ENCODE measurements at regions not wholly inside any gene's neighbourhood (a gene's known extent, or its start where the extent isn't known, plus 50 kb on each side); places are given as distances from the start of the nearest gene placed in this dataset.

DNA sequence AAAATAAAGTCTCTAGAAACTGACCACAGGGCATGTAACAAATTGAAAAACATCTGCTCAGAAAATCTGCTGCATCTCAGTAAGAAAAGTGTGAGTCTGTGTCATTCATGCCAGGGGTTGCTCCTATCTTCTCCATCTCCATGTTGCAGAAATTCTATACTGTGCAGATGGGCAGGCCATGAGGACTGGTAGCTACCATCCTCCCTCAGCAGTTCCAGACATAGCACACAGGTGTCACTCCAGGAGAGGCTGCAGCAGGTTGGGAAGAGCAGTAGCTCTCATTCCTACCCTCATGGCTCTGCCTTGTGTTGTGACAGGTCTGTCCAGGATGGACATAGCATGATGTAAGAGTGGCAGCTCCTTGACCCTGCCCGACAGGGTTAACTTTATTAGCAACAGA lies 173.4 kb downstream of the NDUFS4 start:
- DNase-seq (ENCODE audit: low read depth, low spot score) (no peak), FAIRE-seq (no peak)
- BruUV-seq (replicated peaks) = no TSS peak
- CTCF ChIA-PET = no interaction called here
- dilution Hi-C loops (cut with MboI; ENCODE audit: extremely low pct_ligation_motif_present, low sequenced_read_pairs) = no loop called here
- Histone ChIP-seq H3K9ac (replicated peaks; ENCODE audit: extremely low read depth, insufficient read depth, low read length) (no peak overlapping the region), H3K79me2 (ENCODE audit: control insufficient read depth, insufficient read depth, low read length) (no peaks in the 10 kb centered on the region), H3K27me3 (ENCODE audit: control insufficient read depth in 2 of 2, insufficient read depth in 2 of 2, low read length in 2 of 2) (peaks cover 0 to 2% of the 10 kb centered on the region in 2 experiments), H3K36me3 (ENCODE audit: control insufficient read depth in 2 of 2, extremely low read depth in 1 of 2, insufficient read depth in 2 of 2, low read length in 2 of 2) (no peaks in the 10 kb centered on the region), H3K4me2 (ENCODE audit: insufficient read depth, low read length) (no peak overlapping the region), H3K9me3 (replicated peaks; ENCODE audit: control insufficient read depth, insufficient read depth, low read length) (no peaks in the 10 kb centered on the region), H3K4me3 (replicated peaks in 1 of 3; ENCODE audit: insufficient read depth in 1 of 3, low read depth in 1 of 3, low read length in 3 of 3) (no peak overlapping the region), H4K20me1 (replicated peaks; ENCODE audit: control insufficient read depth, extremely low read depth, insufficient read depth, low read length) (no peaks in the 10 kb centered on the region), H3K9me1 (replicated peaks; ENCODE audit: control insufficient read depth, extremely low read depth, insufficient read depth, low read length) (no peaks in the 10 kb centered on the region), H3K4me1 (ENCODE audit: control insufficient read depth, extremely low read depth, insufficient read depth, low read length) (peaks cover 16% of the 10 kb centered on the region), H3K27ac (ENCODE audit: insufficient read depth, low read depth, low read length) (no peak overlapping the region), H2AFZ (ENCODE audit: low read depth, low read length) (no peak overlapping the region)
- POLR2A ChIA-PET = no interaction called here
- intact Hi-C loops (cut with micrococcal nuclease) = loop anchor here (5.0 kb wide), 1 partner anchor 172 kb away; the partner anchor contains the start of gene NDUFS4
- TF ChIP-seq MYC (IDR thresholded peaks at IDR 0.05; ENCODE audit: low read depth, low read length) (no peak), FOS (IDR thresholded peaks at IDR 0.05; ENCODE audit: borderline replicate concordance, insufficient read depth, low read length) (no peak), POLR2AphosphoS5 (IDR thresholded peaks at IDR 0.05; ENCODE audit: insufficient read depth, low read depth, low read length) (no peak), CTCF (IDR thresholded peaks at IDR 0.05; ENCODE audit: extremely low read depth in 1 of 2, insufficient read depth in 1 of 2, low read depth in 1 of 2, low read length in 2 of 2) (no peak), MAX (IDR thresholded peaks at IDR 0.05; ENCODE audit: insufficient read depth, insufficient read length) (no peak), GATA2 (IDR thresholded peaks at IDR 0.05; ENCODE audit: insufficient read depth, insufficient read length, low read depth, low read length) (no peak), POLR2A (IDR thresholded peaks at IDR 0.05; ENCODE audit: low read depth, low read length) (no peak), EZH2 (IDR thresholded peaks at IDR 0.05; ENCODE audit: borderline replicate concordance, low read depth, low read length, severe bottlenecking) (no peak), JUN (IDR thresholded peaks at IDR 0.05; ENCODE audit: borderline replicate concordance, insufficient read depth, insufficient read length, low read depth) (no peak)
